Transverse colon (tissue), 4 donors: ENCODE measurements at regions not wholly inside any gene's neighbourhood (a gene's known extent, or its start where the extent isn't known, plus 50 kb on each side); places are given as distances from the start of the nearest gene placed in this dataset.

Source experiments
- EP300 ChIP-seq: sonication (generic); formaldehyde crosslinking; IDR thresholded peaks from one replicate; pipeline ENCODE4 v1.6.1; 2017; ENCODE audit warnings: antibody characterized with exemption, low read depth
- POLR2A ChIP-seq: fragments of 450-650 bp; IDR thresholded peaks from one replicate; pipeline ENCODE4 v1.6.1; 2016; ENCODE audit warnings: antibody characterized with exemption, mild to moderate bottlenecking, moderate library complexity
- POLR2AphosphoS5 ChIP-seq, 3 donors: sonication (generic); formaldehyde crosslinking; IDR thresholded peaks; one replicate each; pipeline ENCODE4 v1.6.1; 2016; ENCODE audit warnings: antibody characterized with exemption in 3 of 3
- TF ChIP-seq, protein P1 (sequence below), 5 experiments: fragments of 200-600 bp in 3 of 5; fragments of 450-650 bp in 2 of 5; sonication (generic) in 3 of 5; IDR thresholded peaks; 1 replicate in 2 of 5; 2 replicates in 3 of 5; pipeline ENCODE4 v1.5.1; 2016 to 2017; ENCODE audit warnings: antibody characterized with exemption in 5 of 5, inconsistent platforms in 3 of 5, mild to moderate bottlenecking in 2 of 5, moderate library complexity in 1 of 5

DNA sequence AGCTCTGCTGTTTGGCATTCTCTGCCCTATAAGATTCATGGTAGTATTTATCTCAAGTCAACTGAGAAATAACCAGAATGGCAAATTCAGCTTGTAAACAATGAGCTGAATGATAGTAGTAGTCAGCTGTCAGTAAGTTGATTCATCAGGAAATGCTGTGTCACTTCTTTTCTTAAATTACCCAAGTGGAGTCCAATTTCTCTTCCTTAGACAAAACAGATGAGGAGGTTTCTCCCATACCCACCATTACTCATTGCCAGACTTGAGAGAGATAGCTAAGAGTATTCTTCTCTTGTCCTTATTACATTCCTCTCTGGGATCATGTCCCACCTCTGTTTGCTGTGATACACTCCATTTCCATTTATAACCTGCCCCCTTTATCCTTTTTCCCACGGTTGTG lies 159.8 kb upstream of the STEAP1 start:
- TF ChIP-seq, protein P1, sequence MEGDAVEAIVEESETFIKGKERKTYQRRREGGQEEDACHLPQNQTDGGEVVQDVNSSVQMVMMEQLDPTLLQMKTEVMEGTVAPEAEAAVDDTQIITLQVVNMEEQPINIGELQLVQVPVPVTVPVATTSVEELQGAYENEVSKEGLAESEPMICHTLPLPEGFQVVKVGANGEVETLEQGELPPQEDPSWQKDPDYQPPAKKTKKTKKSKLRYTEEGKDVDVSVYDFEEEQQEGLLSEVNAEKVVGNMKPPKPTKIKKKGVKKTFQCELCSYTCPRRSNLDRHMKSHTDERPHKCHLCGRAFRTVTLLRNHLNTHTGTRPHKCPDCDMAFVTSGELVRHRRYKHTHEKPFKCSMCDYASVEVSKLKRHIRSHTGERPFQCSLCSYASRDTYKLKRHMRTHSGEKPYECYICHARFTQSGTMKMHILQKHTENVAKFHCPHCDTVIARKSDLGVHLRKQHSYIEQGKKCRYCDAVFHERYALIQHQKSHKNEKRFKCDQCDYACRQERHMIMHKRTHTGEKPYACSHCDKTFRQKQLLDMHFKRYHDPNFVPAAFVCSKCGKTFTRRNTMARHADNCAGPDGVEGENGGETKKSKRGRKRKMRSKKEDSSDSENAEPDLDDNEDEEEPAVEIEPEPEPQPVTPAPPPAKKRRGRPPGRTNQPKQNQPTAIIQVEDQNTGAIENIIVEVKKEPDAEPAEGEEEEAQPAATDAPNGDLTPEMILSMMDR (IDR thresholded peaks at IDR 0.05) = no peak
- no peak for TF ChIP-seq POLR2A
- no peak for TF ChIP-seq EP300
- TF ChIP-seq POLR2AphosphoS5 (IDR thresholded peaks at IDR 0.05) = no peak
